Inflammatory macrophage treated with lipopolysaccharide for 1 hour (primary cell): ENCODE measurements at regions not wholly inside any gene's neighbourhood (a gene's known extent, or its start where the extent isn't known, plus 50 kb on each side); places are given as distances from the start of the nearest gene placed in this dataset.
"Not testable (repeated sequence)": the region's sequence is repeated elsewhere in the genome, so short reads cannot be mapped to it uniquely, and the experiment has no call there.

Experiments used
- DNase-seq, 2 donors: peaks; one replicate each; pipeline ENCODE4 v3.0.0-alpha.2; 2020 to 2022

DNA sequence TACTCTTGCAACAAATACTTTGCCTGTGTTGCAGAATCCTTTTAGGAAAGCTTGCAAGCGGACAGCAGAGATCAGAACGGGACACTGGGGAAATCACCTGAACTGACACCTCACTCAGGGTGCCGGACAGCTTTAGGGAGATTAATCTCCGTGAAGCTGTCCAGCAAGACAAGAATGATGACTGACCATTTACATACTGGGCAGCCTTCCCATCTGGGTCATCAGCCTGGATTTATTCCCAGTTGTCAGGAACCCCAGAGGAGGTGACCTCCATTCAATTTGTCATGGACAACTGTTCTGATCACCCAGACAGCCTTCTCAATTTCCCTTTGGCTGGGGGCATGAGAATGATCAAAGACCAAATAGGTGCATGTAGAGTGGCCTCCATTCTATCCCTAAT lies 93.0 kb upstream of the EGFL6 start:
- no peak for DNase-seq

GRCh38 chrX:13474164-13474516 lies 95.3 kb upstream of the EGFL6 start:
- DNase-seq, result no peak

DNA sequence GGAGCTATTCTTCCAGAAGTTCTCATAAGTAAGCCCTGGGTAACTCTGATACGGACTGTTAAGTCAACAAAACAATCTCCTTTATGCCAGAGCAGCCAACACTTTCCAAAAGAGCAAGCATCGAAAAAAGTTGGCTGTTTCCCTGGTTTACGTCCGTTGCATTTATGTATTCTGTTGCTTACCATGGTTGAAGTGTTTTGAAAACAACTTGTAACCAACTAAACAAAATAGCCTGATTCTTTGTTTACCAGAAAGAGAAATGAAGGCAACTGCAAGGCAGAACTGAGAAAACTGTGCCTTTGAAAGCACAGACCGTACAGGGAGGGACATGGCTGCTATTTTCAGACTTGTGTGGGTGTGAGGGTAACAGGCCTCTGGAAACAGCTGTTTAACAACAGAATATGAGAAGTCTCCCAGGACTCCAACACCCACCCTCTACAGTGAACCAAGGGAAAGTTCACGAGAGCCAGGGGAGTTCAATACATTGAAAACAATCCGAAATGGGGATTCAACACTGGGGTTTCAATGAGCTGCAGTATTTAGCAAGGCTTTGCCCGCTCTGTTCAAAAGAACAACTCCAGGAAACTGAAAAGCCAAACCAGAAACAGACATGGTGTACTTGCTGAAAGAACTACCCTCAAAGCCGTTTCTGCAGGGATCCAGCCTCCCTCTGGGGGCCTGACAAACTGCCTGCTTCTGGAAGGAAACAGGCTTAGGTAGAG lies 95.8 kb upstream of the EGFL6 start:
- DNase-seq, result peak; percentile 22 to 61

DNA sequence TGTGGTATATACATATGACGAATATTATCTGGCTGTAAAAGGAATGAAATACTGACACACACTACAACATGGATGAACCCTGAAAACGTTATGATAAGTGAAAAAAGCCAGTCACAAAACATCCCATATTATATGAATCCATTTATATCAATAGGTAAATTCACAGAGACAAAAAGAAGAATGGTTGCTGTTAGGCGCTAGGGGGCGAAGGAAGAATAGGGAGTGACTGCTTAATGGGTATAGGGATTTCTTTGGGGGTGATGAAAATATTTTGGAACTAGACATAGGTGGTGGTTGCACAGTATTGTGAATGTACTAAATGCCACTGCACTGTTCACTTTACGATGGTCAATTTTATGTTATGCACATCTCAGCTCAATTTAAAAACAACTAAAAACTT lies 96.4 kb upstream of the EGFL6 start:
- no peak for DNase-seq

DNA sequence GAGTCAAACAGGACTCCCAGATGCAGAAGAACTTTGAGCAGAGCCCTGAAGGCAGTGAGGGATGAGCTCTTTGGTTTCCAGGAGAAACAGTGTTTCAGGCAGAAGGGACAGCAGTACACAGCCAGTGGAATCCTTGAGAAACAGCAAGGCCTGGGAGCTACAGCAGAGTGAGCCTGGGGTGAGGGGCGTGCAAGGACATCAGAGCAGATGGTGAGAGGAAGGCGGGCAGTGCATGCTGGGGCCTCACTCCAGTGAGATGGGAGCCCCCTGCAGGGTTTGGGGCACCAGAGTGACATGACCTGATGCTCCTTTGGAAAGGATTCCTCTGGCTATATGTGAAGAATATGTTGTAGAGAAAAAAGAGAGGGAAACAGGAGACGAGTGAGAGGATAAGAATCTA lies 98.1 kb upstream of the EGFL6 start:
- no peak for DNase-seq

DNA sequence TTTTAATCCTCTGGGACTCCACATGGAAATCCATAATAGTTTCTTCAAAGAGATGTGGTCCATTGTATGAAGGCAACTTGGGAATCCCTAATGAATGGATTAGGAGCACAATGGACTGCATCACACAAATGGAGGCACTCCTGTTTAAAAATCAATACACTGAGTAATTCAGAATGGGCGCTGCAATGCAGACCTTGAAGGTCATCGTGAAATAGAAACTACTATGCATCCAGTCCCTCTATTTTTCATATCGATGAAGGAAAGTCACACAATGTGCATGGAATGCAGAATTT lies 98.8 kb upstream of the EGFL6 start:
- DNase-seq, result no peak

DNA sequence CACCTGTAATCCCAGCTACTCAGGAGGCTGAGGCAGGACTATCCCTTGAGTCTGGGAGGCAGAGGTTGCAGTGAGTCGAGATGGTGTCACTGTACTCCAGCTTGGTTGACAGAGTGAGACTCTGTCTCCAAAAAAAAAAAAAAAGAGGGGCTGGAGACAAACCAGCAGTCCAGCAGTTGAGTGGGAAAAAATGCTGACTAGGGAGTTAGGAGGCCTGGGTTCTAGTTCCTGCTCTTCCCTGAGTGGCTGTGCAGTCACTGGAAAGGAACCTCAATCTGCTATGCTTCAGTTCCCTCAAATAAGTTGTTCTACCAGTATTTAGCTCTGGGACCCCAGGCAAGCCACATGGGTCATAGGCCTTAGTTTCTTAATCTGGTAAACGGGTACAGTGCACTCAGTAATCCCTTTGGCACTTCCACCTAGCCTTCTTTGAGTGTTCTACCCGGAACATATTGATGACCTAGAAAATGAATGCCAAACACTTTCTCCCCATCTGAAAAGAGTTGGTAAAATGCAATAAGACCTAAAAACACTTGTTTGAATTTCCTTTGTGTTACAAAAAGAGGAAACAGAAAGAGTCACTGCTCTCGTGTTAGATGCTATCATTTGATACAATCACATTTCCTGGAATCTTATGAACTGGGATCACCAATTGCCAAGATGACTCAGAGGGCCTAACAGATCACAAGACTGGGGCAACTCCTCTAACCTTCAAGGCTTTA lies 99.3 kb upstream of the EGFL6 start:
- DNase-seq, result peak; percentile 41 to 71

GRCh38 chrX:13468096-13468495 lies 101.3 kb upstream of the EGFL6 start:
- no peak for DNase-seq

DNA sequence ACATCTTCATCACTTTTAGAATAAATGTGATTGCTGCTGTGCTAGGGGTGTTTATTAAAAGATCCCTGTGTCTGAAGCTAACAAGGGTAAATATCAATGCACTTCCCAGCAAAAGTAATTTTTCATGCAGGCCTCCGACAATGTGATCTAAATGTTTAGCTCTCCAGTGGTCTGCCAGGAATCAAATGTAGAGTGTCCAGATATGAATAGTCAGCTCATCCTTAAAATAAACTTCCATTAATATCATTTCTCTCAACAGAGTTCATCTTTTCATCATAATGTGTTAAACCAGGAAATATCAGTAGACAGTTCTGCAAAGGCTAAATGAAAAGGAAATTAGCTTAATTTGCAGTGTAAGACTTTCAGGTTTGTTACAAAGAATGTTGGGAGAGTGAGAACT lies 102.2 kb upstream of the EGFL6 start:
- DNase-seq, result no peak

- DNase-seq, result no peak
Observed at GRCh38 chrX:13464599-13465275, 104.7 kb upstream of the EGFL6 start.

DNA sequence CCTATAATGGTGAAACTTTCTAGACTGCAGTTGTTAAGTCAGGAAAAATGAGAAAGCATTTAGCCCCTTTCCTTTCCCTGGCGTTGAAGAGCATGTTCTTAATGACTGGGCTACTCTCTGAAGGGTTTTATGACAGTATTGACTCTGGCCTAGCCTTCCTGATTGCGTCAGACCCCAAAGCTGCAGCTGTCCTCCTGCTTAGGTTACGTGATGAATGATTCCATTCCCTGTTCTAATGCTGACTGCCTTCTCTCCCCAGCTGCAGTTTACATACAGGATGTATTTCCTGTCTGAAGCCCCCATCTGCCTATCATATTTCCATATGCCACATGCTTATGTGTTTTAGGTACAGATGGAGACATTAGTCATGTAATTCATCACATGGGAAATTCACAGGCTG lies 105.8 kb upstream of the EGFL6 start:
- no peak for DNase-seq

DNA sequence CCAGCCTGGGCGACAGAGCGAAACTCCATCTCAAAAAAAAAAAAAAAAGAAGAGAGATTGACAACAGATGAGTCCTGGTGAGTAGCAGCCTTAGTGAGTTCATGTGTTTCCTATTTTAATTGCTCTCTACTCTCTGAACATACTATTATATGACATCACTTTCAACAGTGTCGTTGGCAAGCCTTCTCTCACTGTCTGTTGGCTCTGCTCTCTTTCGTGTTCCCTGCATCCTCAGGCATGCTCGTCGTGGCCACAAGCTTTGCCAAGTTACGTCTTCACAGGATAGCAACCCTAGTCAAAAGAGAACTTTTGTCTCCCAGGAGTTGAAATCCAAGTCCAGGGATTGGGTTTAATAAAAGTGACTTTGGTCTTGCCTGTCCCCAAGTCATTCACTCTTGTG lies 117.1 kb upstream of the EGFL6 start:
- no peak for DNase-seq

GRCh38 chrX:13449441-13449840 lies 120.0 kb upstream of the EGFL6 start:
- DNase-seq, result no peak

DNA sequence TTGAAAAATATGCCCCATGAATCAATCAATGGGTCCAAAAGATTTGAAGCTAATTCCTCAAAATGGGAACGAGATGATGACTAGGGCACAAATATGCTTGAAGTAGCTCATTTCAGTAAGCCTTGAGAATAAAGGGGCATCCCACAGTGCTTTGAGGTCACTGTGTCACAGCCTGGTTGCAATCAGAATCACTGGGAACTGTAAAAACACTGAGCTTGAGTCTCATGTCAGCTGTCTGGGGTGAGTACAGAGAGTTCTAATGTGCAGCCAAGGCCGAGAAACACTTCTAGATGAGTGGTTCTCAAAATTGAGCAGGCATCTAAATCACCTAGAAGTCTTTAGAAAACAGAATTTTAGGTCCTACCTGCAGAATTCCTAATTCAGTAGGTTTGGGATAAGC lies 120.5 kb upstream of the EGFL6 start:
- DNase-seq, result no peak

DNA sequence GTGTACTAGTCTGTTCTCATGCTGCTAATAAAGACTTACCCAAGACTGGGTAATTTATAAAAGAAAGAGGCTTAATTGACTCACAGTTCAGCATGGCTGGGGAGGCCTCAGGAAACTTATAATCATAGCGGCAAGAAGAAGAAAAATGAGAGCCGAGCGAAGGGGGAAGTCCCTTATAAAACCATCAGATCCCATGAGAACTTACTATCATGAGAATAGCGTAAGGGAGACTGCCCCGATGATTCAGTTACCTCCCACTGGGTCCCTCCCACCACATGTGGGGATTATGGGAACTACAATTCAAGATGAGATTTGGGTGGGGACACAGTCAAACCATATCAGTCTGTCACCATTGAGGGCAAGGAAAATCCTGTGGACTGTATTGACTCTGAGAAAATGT lies 121.8 kb upstream of the ATXN3L start:
- not testable (repeated sequence) for DNase-seq

DNA sequence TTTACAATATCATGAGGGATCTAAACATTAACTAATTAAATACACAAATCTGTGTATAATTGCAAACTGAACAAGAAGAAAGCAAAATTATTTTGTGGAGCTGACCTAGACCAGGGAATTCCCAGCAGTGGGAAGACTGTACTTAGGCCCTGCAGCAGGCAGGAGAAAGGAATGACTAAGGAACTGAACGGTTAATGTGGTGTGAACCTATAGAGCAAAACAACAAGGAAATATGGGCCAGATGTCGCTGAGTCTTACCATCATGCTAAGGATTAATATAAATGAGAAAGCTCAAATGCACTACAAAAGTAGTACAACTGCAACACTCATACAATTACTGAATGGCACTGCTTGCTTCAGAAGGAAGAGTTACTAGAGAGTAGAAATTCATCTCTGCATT lies 120.3 kb upstream of the ATXN3L start:
- DNase-seq, result no peak

DNA sequence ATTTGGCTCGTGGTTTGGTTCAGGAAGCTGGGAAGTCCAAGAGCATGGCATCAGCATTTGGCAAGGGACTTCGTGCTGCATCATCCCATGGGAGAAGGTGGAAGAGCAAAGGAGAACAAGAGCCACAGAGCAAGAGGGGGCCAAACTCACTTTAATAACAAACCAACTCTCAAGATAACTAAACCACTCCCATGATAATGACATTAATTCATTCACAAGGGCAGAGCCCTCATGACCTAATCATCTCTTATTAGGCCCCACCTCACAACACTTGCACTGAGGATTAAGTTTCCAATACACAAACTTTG lies 113.4 kb upstream of the ATXN3L start:
- no peak for DNase-seq

DNA sequence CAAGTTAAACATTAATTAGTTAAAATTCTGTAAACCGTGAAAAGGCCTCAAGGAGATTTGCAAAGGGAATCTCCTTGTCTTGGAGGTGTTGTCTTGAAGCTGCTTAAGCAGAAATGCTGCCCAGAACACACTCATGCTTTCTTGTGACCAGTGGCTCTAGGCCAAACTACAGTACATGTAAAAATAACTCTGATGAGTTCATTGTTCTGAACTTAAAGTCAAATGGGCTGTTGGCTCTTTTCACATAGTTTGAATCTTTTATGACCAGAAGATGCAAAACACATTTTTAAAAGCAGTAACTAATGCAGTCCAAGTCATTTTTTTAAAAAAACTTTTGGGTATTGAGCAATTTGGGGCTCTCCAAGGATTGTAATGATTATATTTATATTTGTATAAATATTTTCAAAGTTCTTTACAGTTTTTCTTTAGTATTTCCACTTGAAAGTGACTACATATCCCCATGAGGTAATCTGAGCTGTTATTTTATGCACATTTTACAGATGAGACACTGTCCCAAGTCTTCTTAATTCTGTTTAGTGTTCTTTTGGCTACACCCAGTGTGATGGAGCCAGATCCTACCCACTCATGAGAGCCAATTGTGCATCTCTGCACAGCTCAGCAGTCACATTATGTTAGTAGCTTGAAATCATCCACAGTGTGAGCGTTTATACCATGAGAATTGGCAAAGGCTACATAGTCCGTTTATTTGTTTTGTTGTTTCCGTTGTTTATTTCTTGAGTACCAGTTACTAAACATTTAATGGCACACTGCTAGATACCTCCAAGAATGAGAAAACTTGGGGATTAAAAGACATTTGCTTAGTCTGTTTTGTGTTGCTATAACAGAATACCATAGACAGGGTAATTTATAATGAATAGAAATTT lies 112.8 kb upstream of the ATXN3L start:
- peak; percentile 42 to 63 for DNase-seq

DNA sequence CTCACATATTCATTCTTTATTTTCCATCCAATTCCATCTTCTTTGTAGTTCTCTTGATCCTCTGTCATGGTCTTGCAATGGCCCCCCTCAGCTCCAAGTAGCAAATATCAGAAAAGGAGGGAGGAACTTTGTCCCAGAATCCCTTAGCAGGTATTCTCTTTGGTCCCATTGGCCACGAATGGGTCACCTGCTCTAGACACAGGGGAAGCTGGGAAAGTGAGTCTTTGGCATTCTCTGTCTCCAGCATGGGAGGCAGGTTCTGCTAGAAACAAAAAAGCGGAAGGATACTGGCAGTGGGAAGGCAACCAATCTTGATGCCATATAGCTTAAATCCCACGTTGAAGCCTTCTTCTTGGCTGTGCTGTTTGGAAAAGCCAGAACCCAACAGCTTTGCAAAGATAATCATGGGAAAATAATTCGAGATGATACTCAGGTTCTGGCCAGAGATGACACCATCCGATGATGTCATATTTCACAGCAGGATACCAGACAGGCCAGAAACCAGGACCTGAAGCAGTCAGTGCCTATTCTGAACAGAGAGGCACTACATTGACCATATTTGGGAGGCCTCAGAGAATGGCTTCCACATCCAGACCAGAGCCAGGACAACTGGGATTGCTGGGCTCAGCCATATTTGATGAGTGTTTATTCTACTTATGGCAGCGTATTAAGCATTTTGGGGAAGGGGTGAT lies 110.4 kb upstream of the ATXN3L start:
- DNase-seq, result no peak

DNA sequence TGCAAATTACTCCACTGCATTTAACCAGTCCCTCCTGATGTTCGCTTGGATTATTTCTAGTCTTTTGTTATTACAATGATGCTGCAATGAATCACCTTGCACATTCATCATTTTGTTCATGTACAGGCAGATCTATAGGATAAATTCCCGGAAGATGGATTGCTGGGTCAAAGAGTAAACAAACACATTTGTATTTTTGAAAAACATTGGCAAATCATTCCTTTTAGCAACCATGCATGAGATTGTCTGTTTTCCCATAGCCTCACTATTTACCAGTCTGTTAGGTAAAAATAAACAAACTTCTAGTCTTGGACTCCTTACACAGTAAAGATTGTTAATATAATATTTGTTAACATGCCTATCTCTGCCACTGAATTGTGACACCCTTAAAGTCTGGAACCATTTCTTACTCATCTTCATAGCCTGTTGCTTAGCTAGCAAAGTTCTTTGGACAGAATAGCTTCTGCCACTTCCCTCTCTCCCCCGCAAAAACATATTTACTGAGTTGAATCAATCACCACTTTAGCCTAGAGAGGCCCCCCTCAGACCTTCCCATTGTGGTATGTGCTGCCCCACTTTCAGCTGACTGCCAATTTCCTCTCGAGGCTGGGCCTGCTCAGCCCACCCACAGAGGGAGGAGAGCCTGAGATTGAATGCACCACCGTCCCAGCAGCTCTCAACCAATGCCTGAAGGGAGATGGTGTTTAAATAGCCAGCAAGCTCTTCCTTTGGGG lies 108.4 kb upstream of the ATXN3L start:
- DNase-seq, result peak; percentile 28 to 62

DNA sequence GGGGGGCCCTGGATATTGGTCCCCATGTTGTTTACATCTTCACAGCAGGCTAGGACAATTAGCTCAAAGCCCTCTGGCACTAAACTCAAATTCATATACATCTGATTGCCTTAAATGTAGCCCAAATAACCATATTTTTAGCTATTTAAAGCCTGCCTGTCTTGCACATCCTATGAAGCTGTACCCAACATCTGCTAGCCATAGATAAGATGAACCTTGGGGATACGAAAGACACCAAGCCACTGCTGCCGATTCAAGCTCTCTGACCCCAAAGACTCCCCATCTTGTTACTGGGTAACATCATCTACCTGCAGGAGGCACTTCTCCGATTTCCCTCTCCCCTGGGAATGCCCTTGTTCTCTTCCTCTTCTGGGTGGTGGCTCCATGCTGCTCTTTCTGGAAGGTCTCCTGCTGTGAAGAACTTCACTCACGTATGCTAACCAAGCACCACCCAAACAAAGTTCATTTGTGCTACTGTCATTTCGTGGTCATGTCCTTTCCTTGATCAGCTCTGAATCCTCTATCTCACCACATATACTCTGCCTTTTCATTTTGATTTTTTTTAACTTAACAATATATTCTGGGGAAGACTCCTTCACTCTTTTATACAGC lies 107.7 kb upstream of the ATXN3L start:
- no peak for DNase-seq
